H4 (cell line): ENCODE measurements at regions not wholly inside any gene's neighbourhood (a gene's known extent, or its start where the extent isn't known, plus 50 kb on each side); places are given as distances from the start of the nearest gene placed in this dataset.
"Not testable (repeated sequence)": the region's sequence is repeated elsewhere in the genome, so short reads cannot be mapped to it uniquely, and the experiment has no call there.

Source experiments
- DNase-seq: peaks from one replicate; pipeline ENCODE4 v3.0.0-alpha.2; 2015; ENCODE audit warnings: low spot score

DNA sequence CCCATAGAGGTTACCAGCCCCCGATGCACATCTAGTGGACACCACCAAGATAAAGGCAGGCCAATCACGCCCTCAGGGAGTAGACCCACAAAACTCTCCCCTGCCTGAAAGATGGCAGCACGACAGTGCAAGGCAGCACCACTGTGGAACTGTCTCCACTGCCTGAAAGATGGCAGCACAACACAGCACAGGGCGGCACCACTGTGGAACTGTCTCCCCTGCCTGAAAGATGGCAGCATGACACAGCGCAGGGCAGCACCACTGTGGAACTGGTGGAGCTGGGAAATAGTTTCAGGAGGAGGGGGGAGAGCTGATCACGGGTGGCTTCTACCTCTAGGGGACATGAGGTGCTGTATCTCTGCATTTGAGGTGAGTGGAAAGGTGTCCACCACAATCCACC, 340.4 kb upstream of the FRG1 start:
- no peak for DNase-seq

- no peak for DNase-seq
Observed at GRCh38 chr4:189600718-189601435, 339.8 kb upstream of the FRG1 start.

- DNase-seq = not testable (repeated sequence)
Observed at GRCh38 chr4:189602827-189603226, 337.8 kb upstream of the FRG1 start.

- DNase-seq = not testable (repeated sequence)
Observed at GRCh38 chr4:189610571-189610970, 330.1 kb upstream of the FRG1 start.

DNA sequence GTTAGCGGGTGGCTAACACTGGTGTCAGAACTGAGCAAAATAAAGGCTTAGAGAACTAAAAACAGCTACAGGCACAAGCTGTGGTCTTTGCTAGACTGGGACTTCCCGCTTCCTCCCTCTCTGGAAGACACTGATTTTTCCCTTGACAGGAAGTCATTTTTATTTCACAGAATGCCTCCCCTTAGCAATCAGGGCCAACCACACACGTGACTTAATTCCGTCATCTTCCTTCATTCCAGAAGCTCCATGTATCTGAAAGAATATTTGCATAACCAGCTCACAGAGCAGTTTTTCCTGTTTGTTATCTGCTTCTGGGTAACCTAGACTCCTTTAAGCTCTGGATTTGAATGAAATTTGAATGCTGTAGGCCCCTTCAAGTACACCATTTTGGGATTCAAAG, 327.5 kb upstream of the FRG1 start:
- no peak for DNase-seq

GRCh38 chr4:189615217-189615663, 325.4 kb upstream of the FRG1 start:
- DNase-seq = no peak

GRCh38 chr4:189617741-189618140, 322.9 kb upstream of the FRG1 start:
- not testable (repeated sequence) for DNase-seq

DNA sequence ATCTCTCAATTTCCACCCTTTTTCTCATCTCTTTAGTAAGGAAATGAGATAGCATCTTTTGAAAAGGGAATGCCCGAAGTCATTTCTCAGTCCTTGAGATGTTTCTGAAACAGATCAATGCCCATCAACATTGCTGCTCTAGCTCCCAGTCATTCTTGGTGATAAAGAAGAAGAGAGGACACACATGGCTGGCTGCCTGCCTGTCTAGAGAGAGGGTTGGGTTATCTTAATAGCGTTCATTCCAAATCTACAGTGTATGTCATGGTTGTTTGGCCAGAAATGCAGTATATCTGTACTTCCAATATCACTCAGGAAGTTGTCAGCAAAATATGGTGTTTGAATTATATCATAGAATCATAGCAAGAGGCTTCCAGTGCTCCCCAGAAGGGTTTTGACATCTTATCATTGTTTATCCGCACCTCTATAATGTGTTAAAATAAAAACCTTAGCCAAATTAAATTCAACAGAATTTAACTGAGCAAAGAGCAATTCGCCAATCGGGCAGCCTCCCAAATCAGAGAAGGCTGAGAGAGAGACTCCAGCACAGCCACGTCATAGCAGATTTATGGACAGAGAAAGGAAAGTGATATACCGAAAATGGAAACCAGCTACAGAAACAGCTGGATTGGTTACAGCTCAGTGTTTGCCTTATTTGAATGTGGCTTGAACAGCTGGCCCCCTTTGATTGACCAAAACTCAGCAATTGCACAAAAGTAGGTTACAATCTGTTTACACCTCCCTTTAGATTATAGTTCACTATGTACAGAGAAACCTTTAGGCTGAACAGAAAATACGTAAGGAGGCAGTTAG, 321.0 kb upstream of the FRG1 start:
- not testable (repeated sequence) for DNase-seq

DNA sequence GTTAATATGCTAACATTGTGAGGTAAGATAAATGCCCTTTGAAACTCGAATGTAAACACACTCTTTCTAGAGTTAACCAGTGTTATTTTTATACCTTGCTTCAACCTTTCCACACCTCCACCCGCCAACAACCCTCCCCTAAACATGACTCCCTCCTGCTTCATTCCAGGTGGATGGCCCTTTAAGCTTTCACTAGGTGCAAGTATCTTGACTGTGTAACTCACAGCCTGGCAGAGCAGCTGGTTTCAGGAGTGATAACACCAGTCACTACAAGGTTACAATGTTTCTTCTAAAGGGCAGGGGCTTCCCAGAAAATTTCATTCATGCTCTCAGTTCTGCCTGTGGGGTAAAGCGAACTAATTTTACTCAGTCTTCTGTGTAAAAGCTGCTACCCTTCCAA, 318.1 kb upstream of the FRG1 start:
- DNase-seq = not testable (repeated sequence)

GRCh38 chr4:189627041-189627440, 313.6 kb upstream of the FRG1 start:
- DNase-seq = not testable (repeated sequence)

GRCh38 chr4:189629733-189630132, 310.9 kb upstream of the FRG1 start:
- not testable (repeated sequence) for DNase-seq

- not testable (repeated sequence) for DNase-seq
Observed at GRCh38 chr4:189630913-189631567, 309.6 kb upstream of the FRG1 start.

- not testable (repeated sequence) for DNase-seq
Observed at GRCh38 chr4:189631568-189631916, 309.1 kb upstream of the FRG1 start.

GRCh38 chr4:189650436-189650835, 290.2 kb upstream of the FRG1 start:
- not testable (repeated sequence) for DNase-seq

DNA sequence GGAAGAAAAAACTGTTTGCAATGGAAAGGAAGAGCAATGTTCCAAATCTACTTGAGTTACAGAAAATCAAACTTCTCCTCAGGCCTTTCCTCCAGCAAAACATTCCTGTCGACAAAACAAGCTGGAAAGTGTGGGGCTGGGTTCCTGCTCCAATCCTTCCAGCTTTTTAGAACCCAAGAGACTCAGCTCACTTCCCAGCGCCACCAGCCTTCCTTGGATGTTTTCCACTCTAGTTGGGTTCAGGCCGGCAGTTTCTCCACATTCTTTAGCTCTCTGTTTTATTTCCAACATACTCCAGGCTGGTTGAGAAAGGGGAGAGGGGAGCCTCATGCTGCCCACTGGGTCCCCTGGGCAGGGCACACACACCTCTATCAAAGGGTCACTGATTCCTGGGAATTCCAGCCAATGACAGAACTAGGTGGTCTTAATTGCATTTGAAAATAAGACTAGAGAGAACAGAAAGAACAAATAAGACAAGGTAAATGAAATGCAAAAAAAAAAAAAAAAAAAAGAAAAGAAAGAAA, 287.5 kb upstream of the FRG1 start:
- not testable (repeated sequence) for DNase-seq

DNA sequence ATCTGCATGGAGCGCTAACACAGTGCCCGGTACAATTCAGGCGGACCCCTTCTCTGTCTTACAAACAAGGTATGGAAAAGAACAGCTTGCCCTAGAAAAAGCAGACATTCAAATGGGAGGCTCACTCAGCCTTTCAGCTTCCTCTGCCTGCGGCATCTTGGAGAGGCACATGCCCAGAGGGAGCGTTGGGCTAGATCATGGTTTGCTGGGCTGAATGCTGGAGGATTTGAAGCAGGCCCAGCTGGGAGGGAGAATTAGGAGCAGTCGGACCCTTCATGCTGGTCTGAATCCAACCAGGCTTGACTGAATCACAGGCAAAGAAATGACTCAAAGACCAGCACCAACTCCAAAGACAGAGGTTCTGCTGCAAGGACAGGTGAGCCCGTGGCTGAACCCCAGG, 286.7 kb upstream of the FRG1 start:
- not testable (repeated sequence) for DNase-seq

- not testable (repeated sequence) for DNase-seq
Observed at GRCh38 chr4:189654396-189654795, 286.3 kb upstream of the FRG1 start.

- DNase-seq = not testable (repeated sequence)
Observed at GRCh38 chr4:189655817-189656216, 284.9 kb upstream of the FRG1 start.

- DNase-seq = no peak
Observed at GRCh38 chr4:189656641-189657040, 284.0 kb upstream of the FRG1 start.

- DNase-seq = not testable (repeated sequence)
Observed at GRCh38 chr4:189658259-189658658, 282.4 kb upstream of the FRG1 start.

- not testable (repeated sequence) for DNase-seq
Observed at GRCh38 chr4:189658831-189659230, 281.8 kb upstream of the FRG1 start.

DNA sequence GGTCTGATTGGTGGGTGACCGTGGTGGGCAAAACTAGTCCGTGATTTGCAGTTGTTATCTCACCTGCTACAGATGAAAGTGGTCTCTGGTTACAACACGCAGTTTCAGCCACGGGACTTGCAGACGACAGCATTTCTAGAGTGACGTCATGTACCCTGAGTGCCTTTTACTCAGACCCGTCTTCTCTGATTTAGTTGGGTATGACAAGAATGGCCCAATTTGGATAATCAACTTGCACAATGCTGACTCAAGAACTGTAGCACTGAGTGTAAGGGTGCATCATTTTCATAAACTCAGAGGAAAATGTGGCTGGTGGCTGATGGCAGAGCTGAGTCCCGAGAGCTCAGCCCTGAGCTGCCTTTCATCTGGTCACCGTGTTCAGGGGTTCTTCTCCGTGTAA, 281.4 kb upstream of the FRG1 start:
- DNase-seq = no peak
